GM08714 (cell line): ENCODE measurements at regions not wholly inside any gene's neighbourhood (a gene's known extent, or its start where the extent isn't known, plus 50 kb on each side); places are given as distances from the start of the nearest gene placed in this dataset.

Experiments used
- H3K4me3 ChIP-seq: fragments of 200-500 bp; sonication (Bioruptor generic); 2 replicates; pipeline ENCODE4 v1.5.1; 2014; ENCODE audit warnings: mild to moderate bottlenecking, low read length, inconsistent platforms
- ZNF274 ChIP-seq: IDR thresholded peaks from 2 replicates; pipeline ENCODE4 v1.6.1; 2012; ENCODE audit warnings: mild to moderate bottlenecking, low read depth, low read length

GRCh38 chr1:87165177-87165576 lies 163.5 kb upstream of the LMO4 start:
- TF ChIP-seq ZNF274: no peak
- H3K4me3 ChIP-seq: no peak overlapping the region

GRCh38 chr1:87167157-87167789 lies 161.4 kb upstream of the LMO4 start:
- TF ChIP-seq ZNF274: no peak
- H3K4me3 ChIP-seq: no peak overlapping the region

GRCh38 chr1:87167848-87168525 lies 160.7 kb upstream of the LMO4 start:
- no peak overlapping the region for H3K4me3 ChIP-seq
- TF ChIP-seq ZNF274: no peak

- TF ChIP-seq ZNF274: no peak
- H3K4me3 ChIP-seq: no peak overlapping the region
These were observed 159.3 kb upstream of the LMO4 start for GRCh38 chr1:87169263-87169910.

GRCh38 chr1:87170157-87170556 lies 158.5 kb upstream of the LMO4 start:
- H3K4me3 ChIP-seq: no peak overlapping the region

GRCh38 chr1:87170931-87171598 lies 157.6 kb upstream of the LMO4 start:
- H3K4me3 ChIP-seq: no peak overlapping the region
- no peak for TF ChIP-seq ZNF274

More at GRCh38 chr1:87170157-87170556, 158.5 kb upstream of the LMO4 start:
- no peak for TF ChIP-seq ZNF274

- H3K4me3 ChIP-seq: no peak overlapping the region
- no peak for TF ChIP-seq ZNF274
These were observed 155.4 kb upstream of the LMO4 start for GRCh38 chr1:87173231-87173630.

GRCh38 chr1:87174724-87175245 lies 153.9 kb upstream of the LMO4 start:
- no peak overlapping the region for H3K4me3 ChIP-seq
- no peak for TF ChIP-seq ZNF274

GRCh38 chr1:87176087-87176486 lies 152.6 kb upstream of the LMO4 start:
- H3K4me3 ChIP-seq: no peak overlapping the region
- TF ChIP-seq ZNF274: no peak

- no peak overlapping the region for H3K4me3 ChIP-seq
- no peak for TF ChIP-seq ZNF274
These were observed 152.2 kb upstream of the LMO4 start for GRCh38 chr1:87176514-87176913.

GRCh38 chr1:87178441-87178840 lies 150.2 kb upstream of the LMO4 start:
- TF ChIP-seq ZNF274: no peak
- no peak overlapping the region for H3K4me3 ChIP-seq

- TF ChIP-seq ZNF274: no peak
These were observed 149.4 kb upstream of the LMO4 start for GRCh38 chr1:87179076-87179810.

GRCh38 chr1:87179851-87180519 lies 148.7 kb upstream of the LMO4 start:
- TF ChIP-seq ZNF274: no peak
- H3K4me3 ChIP-seq: no peak overlapping the region

More at GRCh38 chr1:87179076-87179810, 149.4 kb upstream of the LMO4 start:
- H3K4me3 ChIP-seq: no peak overlapping the region
